ENCODE measurements at regions not wholly inside any gene's neighbourhood (a gene's known extent, or its start where the extent isn't known, plus 50 kb on each side); places are given as distances from the start of the nearest gene placed in this dataset.

GRCh38 chr15:39230205-39230907 lies 350.5 kb upstream of the THBS1 start:
- no peak for TF ChIP-seq CTCF (conservative IDR thresholded peaks at IDR 0.05)
- H3K4me3 Mint-ChIP-seq: no peak overlapping the region
- H3K27ac Mint-ChIP-seq: no peak overlapping the region
- no peaks in the 10 kb centered on the region for H3K27me3 Mint-ChIP-seq
- H3K36me3 Mint-ChIP-seq: no peaks in the 10 kb centered on the region
- H3K4me1 Mint-ChIP-seq (ENCODE audit: unreplicated experiment): peaks cover 15% of the 10 kb centered on the region
- no peaks in the 10 kb centered on the region for H3K9me3 Mint-ChIP-seq
- DNase-seq (ENCODE audit: extremely low spot score, unreplicated experiment): no peak

- Mint-ChIP-seq H3K4me1 (ENCODE audit: unreplicated experiment) (peaks cover 15% of the 10 kb centered on the region), H3K27me3 (no peaks in the 10 kb centered on the region), H3K4me3 (no peak overlapping the region), H3K9me3 (no peaks in the 10 kb centered on the region), H3K36me3 (no peaks in the 10 kb centered on the region), H3K27ac (no peak overlapping the region)
- TF ChIP-seq CTCF (conservative IDR thresholded peaks at IDR 0.05): no peak
- no peak for DNase-seq (ENCODE audit: extremely low spot score, unreplicated experiment)
Observed at GRCh38 chr15:39230908-39231285, 350.0 kb upstream of the THBS1 start.

GRCh38 chr15:39232512-39232911 lies 348.4 kb upstream of the THBS1 start:
- no peaks in the 10 kb centered on the region for H3K27me3 Mint-ChIP-seq
- no peak overlapping the region for H3K27ac Mint-ChIP-seq
- peaks cover 15% of the 10 kb centered on the region for H3K4me1 Mint-ChIP-seq (ENCODE audit: unreplicated experiment)
- no peaks in the 10 kb centered on the region for H3K9me3 Mint-ChIP-seq
- no peaks in the 10 kb centered on the region for H3K36me3 Mint-ChIP-seq
- TF ChIP-seq CTCF (conservative IDR thresholded peaks at IDR 0.05): no peak
- H3K4me3 Mint-ChIP-seq: no peak overlapping the region
- no peak for DNase-seq (ENCODE audit: extremely low spot score, unreplicated experiment)

GRCh38 chr15:39235084-39235795 lies 345.6 kb upstream of the THBS1 start:
- Mint-ChIP-seq H3K27ac (no peak overlapping the region), H3K4me3 (no peak overlapping the region), H3K4me1 (ENCODE audit: unreplicated experiment) (peaks cover 13% of the 10 kb centered on the region), H3K36me3 (no peaks in the 10 kb centered on the region), H3K9me3 (no peaks in the 10 kb centered on the region), H3K27me3 (no peaks in the 10 kb centered on the region)
- DNase-seq (ENCODE audit: extremely low spot score, unreplicated experiment): no peak
- no peak for TF ChIP-seq CTCF (conservative IDR thresholded peaks at IDR 0.05)

GRCh38 chr15:39236375-39236774 lies 344.5 kb upstream of the THBS1 start:
- Mint-ChIP-seq H3K4me3 (no peak overlapping the region), H3K4me1 (ENCODE audit: unreplicated experiment) (peaks cover 7% of the 10 kb centered on the region), H3K27me3 (no peaks in the 10 kb centered on the region), H3K27ac (no peak overlapping the region), H3K36me3 (no peaks in the 10 kb centered on the region), H3K9me3 (no peaks in the 10 kb centered on the region)
- DNase-seq (ENCODE audit: extremely low spot score, unreplicated experiment): no peak
- TF ChIP-seq CTCF (conservative IDR thresholded peaks at IDR 0.05): no peak
